ENCODE measurements at regions not wholly inside any gene's neighbourhood (a gene's known extent, or its start where the extent isn't known, plus 50 kb on each side); places are given as distances from the start of the nearest gene placed in this dataset.

- TF ChIP-seq CTCF (conservative IDR thresholded peaks at IDR 0.05) (no peak), EZH2 (IDR thresholded peaks at IDR 0.05; ENCODE audit: low read depth) (no peak)
Measured at GRCh38 chr3:118000219-118000618, 1034.4 kb downstream of the IGSF11 start.

Data from PC-9 (cell line).